ENCODE measurements at regions not wholly inside any gene's neighbourhood (a gene's known extent, or its start where the extent isn't known, plus 50 kb on each side); places are given as distances from the start of the nearest gene placed in this dataset.
"Not testable (repeated sequence)": the region's sequence is repeated elsewhere in the genome, so short reads cannot be mapped to it uniquely, and the experiment has no call there.

GRCh38 chr20:29687438-29687837 lies 1570.0 kb upstream of the DEFB115 start:
- ATAC-seq (no peak), DNase-seq (ENCODE audit: missing footprints) (no peak)
- intact Hi-C loops (cut with DNase I), result no loop called here

GRCh38 chr20:29689411-29690225 lies 1567.8 kb upstream of the DEFB115 start:
- no peak for ATAC-seq
- intact Hi-C loops (cut with DNase I), result no loop called here
- peak; percentile 62 for DNase-seq (ENCODE audit: missing footprints)

GRCh38 chr20:29690274-29690673 lies 1567.2 kb upstream of the DEFB115 start:
- no peak for DNase-seq (ENCODE audit: missing footprints)
- ATAC-seq, result no peak
- intact Hi-C loops (cut with DNase I), result no loop called here

- DNase-seq (ENCODE audit: missing footprints), result no peak
- ATAC-seq, result no peak
- intact Hi-C loops (cut with DNase I), result no loop called here
Measured at GRCh38 chr20:29740601-29740950, 1516.9 kb upstream of the DEFB115 start.

GRCh38 chr20:29740951-29741593 lies 1516.4 kb upstream of the DEFB115 start:
- DNase-seq (ENCODE audit: missing footprints) (no peak), ATAC-seq (no peak)
- intact Hi-C loops (cut with DNase I), result no loop called here

GRCh38 chr20:29741594-29741893 lies 1515.9 kb upstream of the DEFB115 start:
- intact Hi-C loops (cut with DNase I), result no loop called here
- no peak for ATAC-seq

GRCh38 chr20:29741894-29742698 lies 1515.4 kb upstream of the DEFB115 start:
- ATAC-seq (no peak), DNase-seq (ENCODE audit: missing footprints) (no peak)
- intact Hi-C loops (cut with DNase I), result no loop called here

More at GRCh38 chr20:29741594-29741893, 1515.9 kb upstream of the DEFB115 start:
- DNase-seq (ENCODE audit: missing footprints), result no peak

- intact Hi-C loops (cut with DNase I), result no loop called here
- DNase-seq (ENCODE audit: missing footprints) (no peak), ATAC-seq (no peak)
Measured at GRCh38 chr20:29742699-29743100, 1514.8 kb upstream of the DEFB115 start.

- intact Hi-C loops (cut with DNase I), result no loop called here
- ATAC-seq (no peak), DNase-seq (ENCODE audit: missing footprints) (no peak)
Measured at GRCh38 chr20:29743101-29743931, 1514.1 kb upstream of the DEFB115 start.

- DNase-seq (ENCODE audit: missing footprints), result no peak
- no peak for ATAC-seq
- intact Hi-C loops (cut with DNase I), result no loop called here
Measured at GRCh38 chr20:29744071-29744470, 1513.4 kb upstream of the DEFB115 start.

GRCh38 chr20:29745534-29746245 lies 1511.8 kb upstream of the DEFB115 start:
- intact Hi-C loops (cut with DNase I); ATAC-seq; DNase-seq (ENCODE audit: missing footprints): not testable (repeated sequence)

- ATAC-seq, result no peak
- intact Hi-C loops (cut with DNase I), result no loop called here
Measured at GRCh38 chr20:29750268-29750899, 1507.1 kb upstream of the DEFB115 start.

GRCh38 chr20:29752644-29753425 lies 1504.6 kb upstream of the DEFB115 start:
- ATAC-seq; intact Hi-C loops (cut with DNase I); DNase-seq (ENCODE audit: missing footprints): not testable (repeated sequence)

More at GRCh38 chr20:29750268-29750899, 1507.1 kb upstream of the DEFB115 start:
- DNase-seq (ENCODE audit: missing footprints), result no peak

- intact Hi-C loops (cut with DNase I); ATAC-seq; DNase-seq (ENCODE audit: missing footprints): not testable (repeated sequence)
Measured at GRCh38 chr20:29753426-29753746, 1504.1 kb upstream of the DEFB115 start.

- intact Hi-C loops (cut with DNase I), result not testable (repeated sequence)
Measured at GRCh38 chr20:29753879-29754278, 1503.6 kb upstream of the DEFB115 start.

GRCh38 chr20:29755854-29756498 lies 1501.5 kb upstream of the DEFB115 start:
- ATAC-seq; intact Hi-C loops (cut with DNase I); DNase-seq (ENCODE audit: missing footprints): not testable (repeated sequence)

More at GRCh38 chr20:29753879-29754278, 1503.6 kb upstream of the DEFB115 start:
- DNase-seq (ENCODE audit: missing footprints); ATAC-seq: not testable (repeated sequence)

GRCh38 chr20:29756664-29757063 lies 1500.8 kb upstream of the DEFB115 start:
- intact Hi-C loops (cut with DNase I), result no loop called here
- DNase-seq (ENCODE audit: missing footprints), result no peak
- no peak for ATAC-seq
